HEK293 (cell line): ENCODE measurements at regions not wholly inside any gene's neighbourhood (a gene's known extent, or its start where the extent isn't known, plus 50 kb on each side); places are given as distances from the start of the nearest gene placed in this dataset.

Experiments used
- ZFP37 ChIP-seq: fragments of 450-650 bp; formaldehyde crosslinking; IDR thresholded peaks from 2 replicates; pipeline ENCODE4 v1.5.1; 2016; ENCODE audit warnings: missing biosample characterization, missing genetic modification characterization
- ZNF138 ChIP-seq: fragments of 450-650 bp; formaldehyde crosslinking; IDR thresholded peaks from 2 replicates; pipeline ENCODE4 v1.5.1; 2016; ENCODE audit warnings: missing biosample characterization, missing genetic modification characterization, borderline replicate concordance
- ZNF610 ChIP-seq: fragments of 450-650 bp; formaldehyde crosslinking; IDR thresholded peaks from 2 replicates; pipeline ENCODE4 v1.5.1; 2016; ENCODE audit warnings: missing biosample characterization, missing genetic modification characterization, borderline replicate concordance
- TF ChIP-seq, protein P1 (sequence below): fragments of 450-650 bp; formaldehyde crosslinking; IDR thresholded peaks from 2 replicates; pipeline ENCODE4 v1.5.1; 2016; ENCODE audit warnings: missing biosample characterization, missing genetic modification characterization

GRCh38 chr6:102327697-102328225 lies 934.3 kb downstream of the GRIK2 start:
- TF ChIP-seq, protein P1, sequence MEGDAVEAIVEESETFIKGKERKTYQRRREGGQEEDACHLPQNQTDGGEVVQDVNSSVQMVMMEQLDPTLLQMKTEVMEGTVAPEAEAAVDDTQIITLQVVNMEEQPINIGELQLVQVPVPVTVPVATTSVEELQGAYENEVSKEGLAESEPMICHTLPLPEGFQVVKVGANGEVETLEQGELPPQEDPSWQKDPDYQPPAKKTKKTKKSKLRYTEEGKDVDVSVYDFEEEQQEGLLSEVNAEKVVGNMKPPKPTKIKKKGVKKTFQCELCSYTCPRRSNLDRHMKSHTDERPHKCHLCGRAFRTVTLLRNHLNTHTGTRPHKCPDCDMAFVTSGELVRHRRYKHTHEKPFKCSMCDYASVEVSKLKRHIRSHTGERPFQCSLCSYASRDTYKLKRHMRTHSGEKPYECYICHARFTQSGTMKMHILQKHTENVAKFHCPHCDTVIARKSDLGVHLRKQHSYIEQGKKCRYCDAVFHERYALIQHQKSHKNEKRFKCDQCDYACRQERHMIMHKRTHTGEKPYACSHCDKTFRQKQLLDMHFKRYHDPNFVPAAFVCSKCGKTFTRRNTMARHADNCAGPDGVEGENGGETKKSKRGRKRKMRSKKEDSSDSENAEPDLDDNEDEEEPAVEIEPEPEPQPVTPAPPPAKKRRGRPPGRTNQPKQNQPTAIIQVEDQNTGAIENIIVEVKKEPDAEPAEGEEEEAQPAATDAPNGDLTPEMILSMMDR (tag by site-specific recombination): no peak
- TF ChIP-seq ZNF138: no peak
- TF ChIP-seq ZFP37 (tag by site-specific recombination): no peak
- no peak for TF ChIP-seq ZNF610 (tag by site-specific recombination)
